B cell (primary cell): ENCODE measurements at regions not wholly inside any gene's neighbourhood (a gene's known extent, or its start where the extent isn't known, plus 50 kb on each side); places are given as distances from the start of the nearest gene placed in this dataset.

Experiments used
- CTCF ChIP-seq: fragments of 200-600 bp; IDR thresholded peaks from one replicate; pipeline ENCODE4 v1.8.0; 2022; ENCODE audit warnings: antibody characterized with exemption, mild to moderate bottlenecking
- EZH2 ChIP-seq: IDR thresholded peaks from 2 replicates; pipeline ENCODE4 v1.6.1; 2012; ENCODE audit warnings: borderline replicate concordance, low read depth, mild to moderate bottlenecking, moderate library complexity, low read length; ENCODE audit not compliant: insufficient read depth, poor library complexity, severe bottlenecking

GRCh38 chr16:86637744-86638143, 59.4 kb downstream of the FOXL1 start:
- no peak for TF ChIP-seq EZH2
- TF ChIP-seq CTCF: no peak
